ENCODE measurements at regions not wholly inside any gene's neighbourhood (a gene's known extent, or its start where the extent isn't known, plus 50 kb on each side); places are given as distances from the start of the nearest gene placed in this dataset.

DNA sequence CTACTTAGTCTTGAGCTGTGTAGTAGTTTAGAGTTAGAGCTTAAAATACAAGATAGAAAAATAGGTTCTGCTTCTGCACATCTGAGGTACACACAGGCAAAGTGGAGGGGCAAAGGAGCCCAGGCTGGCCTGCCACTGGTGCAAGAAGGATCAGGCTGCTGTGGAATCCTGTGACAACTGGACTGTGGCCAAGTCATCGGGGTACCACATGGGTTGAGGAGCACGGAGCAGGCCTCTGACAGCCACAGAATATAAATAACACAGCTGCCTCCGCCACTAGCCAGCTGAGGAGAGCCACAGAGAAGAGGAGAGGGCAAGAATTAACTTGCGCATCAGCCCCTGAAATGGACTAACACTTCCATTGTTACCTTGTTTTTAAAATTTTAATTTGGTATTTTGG is 206.0 kb upstream of the MARCKS start:
- DNase-seq (ENCODE audit: low spot score): no peak
- ATAC-seq (ENCODE audit: low FRiP score): no peak
- TF ChIP-seq, protein P1, sequence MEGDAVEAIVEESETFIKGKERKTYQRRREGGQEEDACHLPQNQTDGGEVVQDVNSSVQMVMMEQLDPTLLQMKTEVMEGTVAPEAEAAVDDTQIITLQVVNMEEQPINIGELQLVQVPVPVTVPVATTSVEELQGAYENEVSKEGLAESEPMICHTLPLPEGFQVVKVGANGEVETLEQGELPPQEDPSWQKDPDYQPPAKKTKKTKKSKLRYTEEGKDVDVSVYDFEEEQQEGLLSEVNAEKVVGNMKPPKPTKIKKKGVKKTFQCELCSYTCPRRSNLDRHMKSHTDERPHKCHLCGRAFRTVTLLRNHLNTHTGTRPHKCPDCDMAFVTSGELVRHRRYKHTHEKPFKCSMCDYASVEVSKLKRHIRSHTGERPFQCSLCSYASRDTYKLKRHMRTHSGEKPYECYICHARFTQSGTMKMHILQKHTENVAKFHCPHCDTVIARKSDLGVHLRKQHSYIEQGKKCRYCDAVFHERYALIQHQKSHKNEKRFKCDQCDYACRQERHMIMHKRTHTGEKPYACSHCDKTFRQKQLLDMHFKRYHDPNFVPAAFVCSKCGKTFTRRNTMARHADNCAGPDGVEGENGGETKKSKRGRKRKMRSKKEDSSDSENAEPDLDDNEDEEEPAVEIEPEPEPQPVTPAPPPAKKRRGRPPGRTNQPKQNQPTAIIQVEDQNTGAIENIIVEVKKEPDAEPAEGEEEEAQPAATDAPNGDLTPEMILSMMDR (IDR thresholded peaks at IDR 0.05): no peak

DNA sequence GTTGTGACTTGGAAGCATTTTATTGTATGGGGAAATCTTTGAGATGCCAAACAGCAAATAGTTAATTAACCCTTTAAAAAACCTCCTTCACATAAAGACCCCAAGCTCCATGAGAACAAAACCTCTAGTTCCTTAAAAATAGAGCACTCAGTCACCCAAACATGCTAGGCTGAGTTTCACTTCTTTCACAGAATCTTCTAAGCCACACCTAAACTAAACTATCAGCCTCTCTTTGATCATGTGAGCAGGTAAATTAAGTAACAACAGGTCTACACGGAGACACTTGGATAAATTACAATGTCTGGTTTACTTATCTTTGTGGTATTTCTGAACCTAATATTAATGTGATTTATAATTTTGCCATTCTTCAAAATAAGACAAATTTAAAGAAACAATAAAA is 205.2 kb upstream of the MARCKS start:
- TF ChIP-seq, protein P1 (IDR thresholded peaks at IDR 0.05): no peak
- ATAC-seq (ENCODE audit: low FRiP score): no peak
- no peak for DNase-seq (ENCODE audit: low spot score)

DNA sequence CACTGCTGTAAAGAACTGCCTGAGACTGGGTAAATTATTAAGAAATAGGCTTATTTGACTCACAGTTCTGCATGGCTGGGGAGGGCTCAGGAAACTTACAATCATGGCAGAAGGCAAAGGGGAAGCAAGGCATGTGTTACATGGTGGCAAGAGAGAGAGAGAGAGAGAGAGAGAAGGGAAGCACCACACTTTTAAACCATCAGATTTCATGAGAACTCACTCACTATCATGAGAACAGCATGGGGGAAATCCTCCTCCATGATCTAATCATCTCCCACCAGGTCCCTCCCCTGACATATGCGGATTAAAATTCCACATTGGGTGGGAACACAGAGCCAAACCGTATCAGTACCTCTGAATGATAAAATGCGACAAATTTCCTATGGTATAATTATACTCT is 203.9 kb upstream of the MARCKS start:
- no peak for ATAC-seq (ENCODE audit: low FRiP score)
- no peak for DNase-seq (ENCODE audit: low spot score)
- TF ChIP-seq, protein P1 (IDR thresholded peaks at IDR 0.05): no peak

DNA sequence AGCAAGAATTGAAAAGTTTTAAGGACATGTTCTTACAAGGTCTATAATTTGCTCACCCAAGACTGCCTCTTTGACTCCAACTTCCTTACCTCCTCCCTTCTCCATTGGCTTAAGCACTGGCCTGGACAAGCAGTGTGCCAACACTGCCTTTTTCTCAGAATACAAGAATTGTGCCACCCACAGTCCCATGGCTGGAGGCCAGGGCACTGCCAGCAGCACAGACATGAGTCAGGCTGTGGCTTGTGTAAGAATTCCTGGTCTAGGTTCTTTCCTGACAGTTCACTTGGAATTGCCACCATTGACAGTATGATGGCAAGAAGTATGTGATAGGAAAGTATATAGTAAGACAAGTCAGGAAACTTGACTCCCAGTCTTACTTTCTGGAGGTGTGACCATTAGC is 202.7 kb upstream of the MARCKS start:
- ATAC-seq (ENCODE audit: low FRiP score) (peak; percentile 94), DNase-seq (ENCODE audit: low spot score) (peak; percentile 62)
- TF ChIP-seq, protein P1 (IDR thresholded peaks at IDR 0.05): no peak

DNA sequence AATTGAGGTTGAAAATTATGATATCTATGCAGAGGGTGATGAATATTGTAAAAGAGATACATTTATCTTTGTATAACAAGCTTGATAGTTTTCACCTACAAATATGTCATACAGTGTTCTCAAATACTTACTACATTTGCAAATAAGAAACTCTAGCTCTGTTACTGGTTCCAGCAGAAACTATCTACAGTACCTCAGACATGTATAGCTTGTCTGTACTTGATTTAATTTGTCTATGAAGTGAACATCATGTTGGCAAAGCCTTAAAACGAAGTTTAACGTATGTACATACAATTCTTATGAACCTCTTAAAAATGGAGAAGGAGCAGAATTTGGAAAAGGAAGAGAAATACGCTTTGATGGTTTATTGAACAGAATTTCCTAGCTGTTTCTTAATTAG is 201.4 kb upstream of the MARCKS start:
- ATAC-seq (ENCODE audit: low FRiP score) (no peak), DNase-seq (ENCODE audit: low spot score) (no peak)
- TF ChIP-seq, protein P1 (IDR thresholded peaks at IDR 0.05): no peak

DNA sequence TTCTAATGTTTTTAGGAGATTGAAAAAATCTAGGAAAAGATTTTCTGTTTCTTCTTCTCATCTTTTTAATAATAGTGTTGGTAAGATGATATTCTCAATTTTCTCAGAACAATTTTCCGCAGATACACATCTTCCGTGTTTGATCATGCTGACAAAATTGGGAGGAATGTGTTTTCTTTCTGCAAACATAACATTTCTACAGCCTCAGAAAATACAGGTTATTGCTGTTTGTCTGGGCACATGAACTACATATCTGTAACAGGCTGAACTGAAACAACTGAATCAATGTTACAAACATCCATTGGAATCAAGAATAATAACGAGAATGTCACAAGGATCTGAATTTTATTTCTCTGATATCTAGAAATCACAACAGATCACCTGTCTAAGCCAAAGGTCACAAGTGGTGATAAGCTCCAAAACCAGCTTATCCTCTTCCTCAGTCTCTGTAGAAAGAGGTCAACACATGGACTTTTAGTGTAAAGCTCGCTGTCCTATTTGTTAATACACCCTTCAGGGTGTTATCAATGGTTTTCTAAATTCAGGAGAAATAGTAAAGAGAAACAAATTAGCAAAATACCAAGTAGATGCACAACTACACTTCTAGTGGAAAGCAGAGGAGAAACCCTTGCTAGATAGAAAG is 197.3 kb upstream of the MARCKS start:
- TF ChIP-seq, protein P1 (IDR thresholded peaks at IDR 0.05): no peak
- DNase-seq (ENCODE audit: low spot score) (no peak), ATAC-seq (ENCODE audit: low FRiP score) (no peak)

DNA sequence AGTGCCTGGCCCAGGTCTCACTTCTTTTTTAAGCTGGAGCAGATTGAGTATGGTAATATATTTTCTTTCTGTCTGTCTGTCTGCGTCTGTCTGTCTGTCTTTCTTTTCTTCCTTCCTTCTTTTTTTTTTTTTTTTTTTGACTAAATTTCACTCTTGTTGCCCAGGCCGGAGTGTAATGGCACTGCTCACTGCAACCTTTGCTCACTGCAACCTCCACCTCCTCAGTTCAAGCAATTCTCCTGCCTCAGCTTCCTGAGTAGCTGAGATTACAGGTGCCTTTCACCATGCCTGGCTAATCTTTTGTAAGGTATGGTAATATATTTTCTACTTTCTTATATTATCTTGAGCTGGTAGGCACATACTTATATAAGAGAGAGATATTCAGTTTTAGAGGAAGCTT is 196.3 kb upstream of the MARCKS start:
- TF ChIP-seq, protein P1 (IDR thresholded peaks at IDR 0.05): no peak
- no peak for ATAC-seq (ENCODE audit: low FRiP score)
- no peak for DNase-seq (ENCODE audit: low spot score)
